GM12801 (cell line): ENCODE measurements at regions not wholly inside any gene's neighbourhood (a gene's known extent, or its start where the extent isn't known, plus 50 kb on each side); places are given as distances from the start of the nearest gene placed in this dataset.

Experiments
- CTCF ChIP-seq: IDR thresholded peaks from one replicate; pipeline ENCODE4 v1.5.1; 2011; ENCODE audit warnings: control low read depth; ENCODE audit not compliant: insufficient read length; ENCODE audit errors: extremely low read depth

- TF ChIP-seq CTCF, result no peak
These were observed 312.4 kb downstream of the METTL4 start for GRCh38 chr18:2258954-2259353.

- no peak for TF ChIP-seq CTCF
These were observed 307.9 kb downstream of the METTL4 start for GRCh38 chr18:2263303-2263890.

GRCh38 chr18:2274613-2275012 lies 296.7 kb downstream of the METTL4 start:
- no peak for TF ChIP-seq CTCF

- no peak for TF ChIP-seq CTCF
These were observed 290.2 kb downstream of the METTL4 start for GRCh38 chr18:2281086-2281485.

- TF ChIP-seq CTCF, result no peak
These were observed 289.6 kb downstream of the METTL4 start for GRCh38 chr18:2281523-2282199.

GRCh38 chr18:2293109-2293839 lies 278.0 kb downstream of the METTL4 start:
- TF ChIP-seq CTCF, result no peak

GRCh38 chr18:2301316-2301715 lies 270.0 kb downstream of the METTL4 start:
- TF ChIP-seq CTCF, result no peak
